Muscle layer of duodenum (tissue), 2 donors: ENCODE measurements at regions not wholly inside any gene's neighbourhood (a gene's known extent, or its start where the extent isn't known, plus 50 kb on each side); places are given as distances from the start of the nearest gene placed in this dataset.

Experiments
- H3K27ac ChIP-seq: one replicate; pipeline ENCODE4 v1.7.0; 2013; ENCODE audit warnings: mild to moderate bottlenecking, low read length
- H3K27me3 ChIP-seq: one replicate; pipeline ENCODE4 v1.7.0; 2013; ENCODE audit warnings: low read depth, mild to moderate bottlenecking, control low read depth, low read length
- H3K36me3 ChIP-seq, 2 donors: one replicate each; pipeline ENCODE4 v1.7.0; 2013; ENCODE audit warnings: low read length in 2 of 2, control low read depth in 1 of 2, mild to moderate bottlenecking in 1 of 2; ENCODE audit not compliant: insufficient read depth in 2 of 2, control insufficient read depth in 1 of 2
- H3K4me1 ChIP-seq, 2 donors: one replicate each; pipeline ENCODE4 v1.7.0; 2013; ENCODE audit warnings: low read length in 2 of 2, mild to moderate bottlenecking in 2 of 2, control low read depth in 1 of 2, moderate library complexity in 1 of 2; ENCODE audit not compliant: insufficient read depth in 2 of 2, control insufficient read depth in 1 of 2
- H3K4me3 ChIP-seq, 2 donors: one replicate each; pipeline ENCODE4 v1.7.0; 2013; ENCODE audit warnings: low read length in 2 of 2, low read depth in 1 of 2, mild to moderate bottlenecking in 1 of 2
- H3K9me3 ChIP-seq, 2 donors: one replicate each; pipeline ENCODE4 v1.7.0; 2013; ENCODE audit warnings: low read length in 2 of 2, control low read depth in 1 of 2, mild to moderate bottlenecking in 1 of 2; ENCODE audit not compliant: control insufficient read depth in 1 of 2
- donor health status: healthy.

- no peak overlapping the region for H3K27ac ChIP-seq
- no peaks in the 10 kb centered on the region for H3K27me3 ChIP-seq
- H3K4me3 ChIP-seq = no peak overlapping the region
- H3K4me1 ChIP-seq = no peaks in the 10 kb centered on the region
- H3K9me3 ChIP-seq = no peaks in the 10 kb centered on the region
- H3K36me3 ChIP-seq = no peaks in the 10 kb centered on the region
These were observed 636.1 kb downstream of the NTRK3 start for GRCh38 chr15:87620393-87620792.

- H3K4me1 ChIP-seq = no peaks in the 10 kb centered on the region
These were observed 637.2 kb downstream of the NTRK3 start for GRCh38 chr15:87619161-87619960.

DNA sequence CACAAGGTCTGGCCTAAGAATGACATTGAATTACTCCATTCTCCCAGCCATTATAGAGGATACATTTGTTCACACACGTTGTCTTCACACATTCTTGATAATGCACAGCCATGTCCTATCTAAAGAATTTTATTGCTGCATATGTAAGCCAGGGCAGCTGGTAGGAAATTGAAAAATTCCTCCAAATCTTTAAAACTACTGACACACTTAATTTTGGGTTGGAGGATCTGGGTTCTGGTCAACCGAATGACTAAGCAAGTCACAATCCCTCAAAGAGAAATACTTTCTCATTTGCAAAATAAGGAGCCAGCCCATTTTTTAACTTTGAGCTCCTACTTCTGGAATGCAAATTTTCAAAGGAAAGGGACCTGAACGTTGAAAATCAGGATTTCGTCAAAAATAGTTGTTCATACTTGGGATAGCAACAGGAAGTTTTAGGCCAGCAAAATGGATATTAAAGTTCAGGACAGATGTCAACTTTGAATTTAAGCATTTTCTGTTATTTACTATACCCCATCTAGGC is 638.3 kb downstream of the NTRK3 start:
- H3K9me3 ChIP-seq = no peaks in the 10 kb centered on the region
- H3K36me3 ChIP-seq = no peaks in the 10 kb centered on the region
- no peaks in the 10 kb centered on the region for H3K27me3 ChIP-seq
- H3K4me1 ChIP-seq = no peaks in the 10 kb centered on the region
- no peak overlapping the region for H3K27ac ChIP-seq
- H3K4me3 ChIP-seq = no peak overlapping the region

More at GRCh38 chr15:87619161-87619960, 637.2 kb downstream of the NTRK3 start:
- Histone ChIP-seq H3K36me3 (no peaks in the 10 kb centered on the region), H3K9me3 (no peaks in the 10 kb centered on the region), H3K27ac (no peak overlapping the region), H3K27me3 (no peaks in the 10 kb centered on the region), H3K4me3 (no peak overlapping the region)

GRCh38 chr15:87614704-87615103 is 641.8 kb downstream of the NTRK3 start:
- no peak overlapping the region for H3K4me3 ChIP-seq
- peaks cover 0 to 5% of the 10 kb centered on the region in 2 donors for H3K4me1 ChIP-seq
- no peaks in the 10 kb centered on the region for H3K36me3 ChIP-seq
- no peaks in the 10 kb centered on the region for H3K9me3 ChIP-seq
- no peak overlapping the region for H3K27ac ChIP-seq
- no peaks in the 10 kb centered on the region for H3K27me3 ChIP-seq

DNA sequence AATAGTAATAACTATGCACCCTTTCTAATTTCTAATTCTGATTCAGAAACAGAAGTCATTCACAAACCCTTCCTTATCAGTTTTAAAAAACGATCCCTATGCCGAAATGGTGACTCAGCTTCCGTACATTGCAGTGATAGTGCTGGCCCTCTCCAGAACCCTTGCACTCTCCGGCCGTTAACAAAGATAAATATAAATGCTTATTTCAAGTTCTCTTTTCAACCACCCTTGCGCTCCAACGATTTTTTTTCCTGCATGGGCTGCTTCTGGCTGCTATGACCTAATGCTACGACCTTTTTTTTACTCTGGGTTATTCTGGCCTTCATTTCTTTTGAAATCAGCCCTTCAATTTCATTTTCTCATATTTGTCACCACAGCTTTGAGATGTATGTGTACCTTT is 646.2 kb downstream of the NTRK3 start:
- H3K9me3 ChIP-seq = no peaks in the 10 kb centered on the region
- peaks cover 0 to 8% of the 10 kb centered on the region in 2 donors for H3K4me1 ChIP-seq
- no peaks in the 10 kb centered on the region for H3K27me3 ChIP-seq
- H3K36me3 ChIP-seq = no peaks in the 10 kb centered on the region
- H3K4me3 ChIP-seq = no peak overlapping the region
- H3K27ac ChIP-seq = no peak overlapping the region

DNA sequence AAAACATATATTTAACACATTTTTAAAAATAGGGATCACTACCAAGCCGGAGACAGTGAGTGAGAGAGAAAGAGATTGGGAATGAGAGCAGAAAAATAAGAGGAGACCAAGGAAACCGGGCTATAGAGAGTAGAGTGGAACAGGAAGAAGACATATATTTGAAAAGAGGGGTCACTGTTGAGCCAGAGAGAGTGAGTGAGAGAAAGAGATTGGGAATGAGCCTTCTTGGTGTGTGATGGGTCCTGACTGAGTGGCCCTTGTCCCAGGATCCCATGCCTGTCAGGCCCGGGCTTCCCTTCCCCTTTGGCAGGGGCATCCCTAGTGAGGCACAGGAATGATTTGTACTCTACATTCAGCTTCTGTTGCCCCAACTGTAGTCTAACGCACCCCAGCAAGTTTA is 646.6 kb downstream of the NTRK3 start:
- H3K4me1 ChIP-seq = peaks cover 0 to 8% of the 10 kb centered on the region in 2 donors
- H3K9me3 ChIP-seq = no peaks in the 10 kb centered on the region
- H3K36me3 ChIP-seq = no peaks in the 10 kb centered on the region
- no peaks in the 10 kb centered on the region for H3K27me3 ChIP-seq
- no peak overlapping the region for H3K27ac ChIP-seq
- H3K4me3 ChIP-seq = no peak overlapping the region

GRCh38 chr15:87609474-87609873 is 647.1 kb downstream of the NTRK3 start:
- Histone ChIP-seq H3K36me3 (no peaks in the 10 kb centered on the region), H3K27ac (no peak overlapping the region), H3K27me3 (no peaks in the 10 kb centered on the region), H3K4me1 (peaks cover 0 to 8% of the 10 kb centered on the region in 2 donors), H3K9me3 (no peaks in the 10 kb centered on the region), H3K4me3 (no peak overlapping the region)

DNA sequence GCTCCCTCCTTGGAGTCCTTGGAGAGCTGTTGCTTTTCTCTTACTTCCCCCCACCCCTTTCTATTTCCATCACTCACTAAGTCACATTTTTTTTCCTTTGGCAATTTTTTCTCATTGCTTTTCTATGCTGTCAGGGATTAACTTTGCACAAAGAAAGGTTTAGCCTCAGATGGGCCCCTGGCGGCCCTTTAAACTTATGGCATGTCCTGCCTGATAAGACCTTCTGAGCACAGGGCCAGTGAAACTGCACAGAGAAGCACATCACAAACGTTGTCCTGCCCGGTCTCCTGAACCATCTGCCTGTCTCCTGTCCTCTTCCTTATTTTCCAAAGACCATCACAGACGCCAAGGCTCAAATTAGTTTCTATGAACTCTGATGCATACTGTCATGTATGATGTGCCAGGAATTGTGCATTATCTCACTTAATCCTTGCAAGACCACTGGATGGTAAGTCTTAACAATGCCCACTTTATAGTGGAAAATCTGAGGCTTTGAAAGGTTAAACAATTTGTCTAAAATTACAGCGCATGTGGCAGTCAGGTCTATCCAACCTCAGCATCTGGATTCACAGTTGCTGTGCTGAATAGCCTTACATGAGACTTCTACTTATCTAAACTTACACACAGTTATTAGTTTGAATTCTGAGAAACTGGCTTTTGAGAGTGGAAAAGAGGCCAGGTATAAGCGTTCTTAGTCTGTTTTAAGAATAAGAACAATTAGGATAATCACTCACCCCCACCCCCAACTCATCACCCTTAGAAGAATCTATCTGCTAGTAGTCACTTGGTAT is 648.1 kb downstream of the NTRK3 start:
- Histone ChIP-seq H3K27ac (no peak overlapping the region), H3K4me3 (no peak overlapping the region), H3K27me3 (no peaks in the 10 kb centered on the region), H3K9me3 (no peaks in the 10 kb centered on the region), H3K4me1 (peaks cover 0 to 8% of the 10 kb centered on the region in 2 donors), H3K36me3 (no peaks in the 10 kb centered on the region)

- H3K36me3 ChIP-seq = no peaks in the 10 kb centered on the region
- H3K4me3 ChIP-seq = no peak overlapping the region
- H3K4me1 ChIP-seq = peaks cover 0 to 8% of the 10 kb centered on the region in 2 donors
- H3K9me3 ChIP-seq = no peaks in the 10 kb centered on the region
- no peaks in the 10 kb centered on the region for H3K27me3 ChIP-seq
- no peak overlapping the region for H3K27ac ChIP-seq
These were observed 649.6 kb downstream of the NTRK3 start for GRCh38 chr15:87606971-87607370.

- H3K4me1 ChIP-seq = peaks cover 0 to 5% of the 10 kb centered on the region in 2 donors
- no peaks in the 10 kb centered on the region for H3K9me3 ChIP-seq
- H3K27me3 ChIP-seq = no peaks in the 10 kb centered on the region
- H3K36me3 ChIP-seq = no peaks in the 10 kb centered on the region
- H3K4me3 ChIP-seq = no peak overlapping the region
- H3K27ac ChIP-seq = no peak overlapping the region
These were observed 651.6 kb downstream of the NTRK3 start for GRCh38 chr15:87604857-87605446.

DNA sequence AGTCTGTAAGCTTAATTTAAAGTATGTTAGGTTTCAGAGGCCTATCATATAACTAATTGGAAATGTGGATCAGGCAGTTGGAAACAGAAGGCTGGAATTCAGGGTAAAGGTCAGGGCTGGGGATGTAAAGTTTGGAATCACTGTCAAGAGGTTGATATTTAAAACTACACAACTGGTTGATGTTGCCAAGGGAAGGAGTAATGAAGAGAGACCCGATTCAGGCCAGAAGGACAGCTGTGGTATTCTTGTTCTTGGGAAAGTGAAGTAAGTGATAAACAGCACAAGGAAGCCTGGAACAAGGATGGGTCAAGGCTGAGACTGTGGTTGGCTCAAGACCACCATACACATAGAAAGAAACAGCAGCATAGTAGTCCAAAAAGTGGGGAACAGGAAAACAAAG is 654.2 kb downstream of the NTRK3 start:
- Histone ChIP-seq H3K27me3 (no peaks in the 10 kb centered on the region), H3K27ac (no peak overlapping the region), H3K36me3 (no peaks in the 10 kb centered on the region), H3K4me3 (no peak overlapping the region), H3K4me1 (no peaks in the 10 kb centered on the region), H3K9me3 (no peaks in the 10 kb centered on the region)
